Medulla oblongata (tissue), 1 donor: ENCODE measurements at regions not wholly inside any gene's neighbourhood (a gene's known extent, or its start where the extent isn't known, plus 50 kb on each side); places are given as distances from the start of the nearest gene placed in this dataset.

Experiments
- DNase-seq: peaks from one replicate; pipeline ENCODE4 v3.0.0-alpha.2; 2015; ENCODE audit errors: extremely low spot score

- peak; percentile 26 for DNase-seq
These were observed 471.4 kb downstream of the LIG4 start for GRCh38 chr13:107743983-107744382.

- DNase-seq = no peak
These were observed 471.8 kb downstream of the LIG4 start for GRCh38 chr13:107743526-107743925.

- no peak for DNase-seq
These were observed 472.2 kb downstream of the LIG4 start for GRCh38 chr13:107743100-107743499.

- DNase-seq = no peak
These were observed 472.8 kb downstream of the LIG4 start for GRCh38 chr13:107742544-107742943.

GRCh38 chr13:107738004-107738403, 477.3 kb downstream of the LIG4 start:
- no peak for DNase-seq

- peak; percentile 12 for DNase-seq
These were observed 478.6 kb downstream of the LIG4 start for GRCh38 chr13:107736731-107737130.

GRCh38 chr13:107736170-107736569, 479.2 kb downstream of the LIG4 start:
- DNase-seq = no peak

GRCh38 chr13:107734891-107735625, 480.3 kb downstream of the LIG4 start:
- no peak for DNase-seq

GRCh38 chr13:107733276-107733675, 482.1 kb downstream of the LIG4 start:
- DNase-seq = no peak

GRCh38 chr13:107730813-107731212, 484.5 kb downstream of the LIG4 start:
- no peak for DNase-seq

GRCh38 chr13:107721125-107721869, 494.0 kb downstream of the LIG4 start:
- DNase-seq = no peak

GRCh38 chr13:107716741-107717140, 498.6 kb downstream of the LIG4 start:
- no peak for DNase-seq

GRCh38 chr13:107716241-107716640, 499.1 kb downstream of the LIG4 start:
- DNase-seq = no peak

- DNase-seq = no peak
These were observed 499.8 kb downstream of the LIG4 start for GRCh38 chr13:107715496-107715895.

- DNase-seq = no peak
These were observed 502.0 kb downstream of the LIG4 start for GRCh38 chr13:107713314-107713713.

- DNase-seq = no peak
These were observed 503.0 kb downstream of the LIG4 start for GRCh38 chr13:107712145-107712860.

- no peak for DNase-seq
These were observed 525.2 kb downstream of the LIG4 start for GRCh38 chr13:107690181-107690580.

GRCh38 chr13:107685876-107686275, 529.5 kb downstream of the LIG4 start:
- DNase-seq = no peak

- DNase-seq = no peak
These were observed 533.7 kb downstream of the LIG4 start for GRCh38 chr13:107681600-107681999.

- DNase-seq = no peak
These were observed 535.2 kb downstream of the LIG4 start for GRCh38 chr13:107680115-107680514.

- DNase-seq = no peak
These were observed 537.2 kb downstream of the LIG4 start for GRCh38 chr13:107678075-107678689.
